Activated effector memory CD4-positive, alpha-beta T cell treated with anti-CD3 and anti-CD28 coated beads, Interleukin-2, amount 50 U/mL, for 16 hours (primary cell): ENCODE measurements at regions not wholly inside any gene's neighbourhood (a gene's known extent, or its start where the extent isn't known, plus 50 kb on each side); places are given as distances from the start of the nearest gene placed in this dataset.
"Not testable (repeated sequence)": the region's sequence is repeated elsewhere in the genome, so short reads cannot be mapped to it uniquely, and the experiment has no call there.

ENCODE experiments used
- DNase-seq: peaks from one replicate; pipeline ENCODE4 v3.0.0-alpha.2; 2020

DNA sequence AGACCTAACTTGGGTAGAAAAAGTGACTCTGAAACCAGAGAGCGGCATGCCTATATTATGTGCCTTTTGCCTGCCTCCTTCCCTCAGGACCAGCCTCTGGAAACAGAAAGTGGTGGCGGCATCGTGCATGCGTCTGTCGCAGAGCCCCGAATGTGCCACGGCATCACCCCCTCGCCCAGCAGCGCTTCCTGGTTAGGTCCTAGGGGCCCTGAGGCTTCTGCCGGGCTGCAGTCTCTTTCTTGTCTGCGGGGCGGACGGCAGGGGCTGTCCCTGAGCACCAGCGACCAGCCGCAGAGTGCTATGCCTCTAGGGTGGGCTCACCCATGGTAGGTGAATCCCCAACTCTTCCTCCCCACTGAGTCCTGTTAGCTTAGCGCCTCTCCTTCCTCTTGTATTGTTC, 68.7 kb downstream of the VSIG4 start:
- no peak for DNase-seq

GRCh38 chrX:65967159-65967558, 72.7 kb downstream of the VSIG4 start:
- DNase-seq, result not testable (repeated sequence)

DNA sequence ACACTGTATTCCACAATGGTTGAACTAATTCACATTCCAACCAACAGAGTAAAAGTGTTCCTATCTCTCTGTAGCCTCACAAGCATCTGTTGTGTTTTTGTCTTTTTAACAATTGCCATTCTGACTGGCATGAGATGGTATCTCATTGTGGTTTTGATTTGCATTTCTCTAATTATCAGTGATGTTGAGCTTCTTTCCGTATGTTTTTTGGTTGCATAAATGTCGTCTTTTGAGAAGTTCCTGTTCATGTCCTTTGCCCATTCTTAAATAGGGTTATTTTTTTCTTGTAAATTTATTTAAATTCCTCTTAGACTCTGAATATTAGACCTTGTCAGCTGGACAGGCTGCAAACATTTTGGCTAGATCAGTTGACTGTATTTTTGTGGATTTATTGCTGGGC, 78.2 kb downstream of the VSIG4 start:
- no peak for DNase-seq

DNA sequence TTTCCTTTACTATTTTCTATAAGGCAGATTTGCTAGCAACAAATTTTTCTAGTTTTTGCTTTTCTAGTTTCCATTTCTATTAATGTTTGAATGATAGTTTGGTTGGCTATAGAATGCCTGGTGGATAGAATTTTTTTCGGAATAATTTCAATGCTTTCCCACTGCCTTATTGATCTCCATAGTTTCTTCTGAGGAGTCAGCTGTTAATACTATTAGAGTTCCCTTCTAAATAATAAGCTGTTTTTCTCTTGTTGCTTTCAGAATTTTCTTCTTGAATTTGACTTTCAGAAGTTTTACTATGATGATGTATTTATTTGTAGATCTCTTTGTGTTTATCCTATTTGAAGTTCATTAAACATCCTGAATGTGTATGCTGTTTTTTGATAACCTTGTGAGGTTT, 91.8 kb downstream of the VSIG4 start:
- DNase-seq, result no peak

DNA sequence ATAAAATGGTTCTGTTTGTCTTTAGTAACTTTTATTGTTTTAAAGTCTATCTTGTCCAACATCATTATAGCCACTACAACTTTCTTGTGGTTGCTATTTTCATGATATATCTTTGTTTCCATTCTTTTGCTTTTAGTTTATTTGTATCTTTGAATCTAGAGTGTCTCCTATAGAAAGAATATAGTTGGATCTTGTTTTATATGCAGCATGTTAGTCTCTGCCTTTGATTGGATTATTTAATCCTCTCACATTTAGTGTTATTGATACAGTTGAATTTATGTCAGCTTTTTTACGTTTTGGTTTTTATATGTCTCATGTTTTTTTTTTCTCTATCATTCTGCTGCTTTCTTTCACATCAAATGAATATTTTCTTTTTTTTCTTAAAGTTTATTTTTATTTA, 98.1 kb downstream of the VSIG4 start:
- DNase-seq, result no peak

- DNase-seq, result no peak
Observed at GRCh38 chrX:65933085-65933589, 106.7 kb downstream of the VSIG4 start.

DNA sequence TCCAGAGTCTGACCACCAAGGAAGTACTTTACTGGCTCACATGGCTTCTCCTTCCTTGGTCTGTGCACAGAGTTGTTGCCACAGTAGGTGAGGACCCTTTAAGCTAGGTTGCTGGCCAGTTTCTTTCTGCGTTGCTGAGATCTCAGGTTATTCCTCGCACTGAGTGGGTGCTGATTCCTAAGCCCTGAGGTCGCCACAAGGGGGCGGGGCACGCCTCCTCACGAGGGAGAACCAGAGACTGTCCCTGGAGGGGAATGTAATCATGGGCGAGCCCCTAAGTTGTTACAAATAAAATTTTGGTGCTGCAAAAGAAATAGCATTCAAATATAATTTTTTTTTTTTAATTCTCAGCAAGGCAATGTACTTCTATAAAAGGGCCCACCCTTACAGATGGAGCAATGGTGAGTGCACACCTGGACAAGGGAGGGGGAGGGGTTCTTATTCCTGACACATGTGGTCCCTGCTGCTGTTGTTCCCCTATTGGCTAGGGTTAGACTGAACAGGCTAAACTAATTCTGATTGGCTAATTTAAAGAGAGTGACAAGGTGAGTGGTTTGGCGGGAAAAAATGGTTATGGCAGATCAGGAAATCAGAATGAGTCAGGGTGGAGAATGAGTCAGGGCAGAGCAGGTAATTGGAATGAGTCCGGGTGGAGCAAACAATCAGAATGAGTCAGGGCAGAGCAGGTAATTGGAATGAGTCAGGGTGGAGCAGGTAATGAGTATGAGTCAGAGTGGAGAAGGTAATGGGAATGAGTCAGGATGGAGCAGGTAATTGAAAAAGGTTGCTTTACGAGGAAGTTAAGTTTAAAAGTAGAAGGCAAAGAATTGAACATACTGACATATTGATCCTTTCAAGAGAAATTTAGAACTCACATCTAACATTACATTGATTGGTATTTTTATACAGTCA, 107.5 kb downstream of the VSIG4 start:
- peak; percentile 67 for DNase-seq

GRCh38 chrX:65928522-65928921, 111.4 kb downstream of the VSIG4 start:
- no peak for DNase-seq

DNA sequence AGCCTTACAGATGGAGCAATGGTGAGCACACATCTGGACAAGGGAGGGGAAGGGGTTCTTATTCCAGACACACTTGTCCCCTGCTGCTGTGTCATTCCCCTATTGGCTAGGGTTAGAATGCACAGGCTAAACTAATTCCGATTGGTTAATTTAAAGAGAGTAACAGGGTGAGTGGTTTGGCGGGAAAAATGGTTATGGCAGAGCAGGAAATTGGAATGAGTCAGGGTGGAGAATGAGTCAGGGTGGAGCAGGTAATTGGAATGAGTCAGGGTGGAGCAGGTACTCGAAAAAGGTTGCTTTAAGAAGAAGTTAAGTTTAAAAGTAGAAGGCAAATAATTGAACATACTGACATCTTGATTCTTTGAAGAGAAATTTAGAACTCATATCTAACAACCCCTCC, 112.5 kb downstream of the VSIG4 start:
- not testable (repeated sequence) for DNase-seq

DNA sequence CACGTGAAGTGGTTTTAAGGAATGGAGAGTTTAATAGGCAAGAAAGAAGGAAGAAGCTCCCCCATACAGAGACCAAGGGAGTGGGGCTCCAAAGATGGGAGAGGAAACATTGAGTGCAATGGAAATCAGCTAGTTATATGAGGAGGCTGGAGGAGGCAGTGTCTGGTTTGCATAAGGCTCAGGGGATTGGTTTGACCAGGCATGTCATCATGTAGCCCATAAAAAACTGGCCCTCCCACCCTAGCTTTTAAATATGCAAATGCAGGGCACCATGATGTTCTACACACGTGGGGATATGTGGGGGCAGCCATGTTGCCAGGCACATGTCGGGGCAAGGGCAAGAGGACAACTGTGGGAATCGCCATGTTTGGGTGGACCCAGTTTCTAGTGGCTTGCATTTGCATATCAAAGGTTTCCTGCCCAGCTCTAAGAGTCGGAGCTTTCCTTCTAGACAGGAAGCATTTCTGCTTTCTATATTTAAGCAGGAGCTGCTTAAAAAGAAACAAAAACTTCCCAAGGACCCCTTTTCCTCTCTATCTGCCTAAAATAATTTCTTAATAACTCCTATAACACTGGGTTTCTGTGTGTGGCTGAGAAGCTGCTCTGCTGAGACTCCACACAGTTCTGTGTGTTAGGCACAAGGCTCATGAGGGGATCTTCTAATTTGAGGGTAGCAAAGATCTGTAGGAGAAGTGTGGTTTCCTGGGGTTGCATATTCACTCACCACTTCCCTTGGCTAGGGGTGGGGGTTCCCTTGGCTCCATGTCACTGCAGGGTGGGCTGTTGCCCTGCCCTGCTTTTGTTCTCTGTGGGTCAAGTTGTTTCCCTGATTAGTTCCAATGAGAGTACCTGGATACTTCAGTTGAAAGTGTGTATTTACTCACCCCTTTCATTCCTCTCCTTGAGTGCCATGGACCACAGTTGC, 113.5 kb downstream of the VSIG4 start:
- DNase-seq, result peak; percentile 73

- no peak for DNase-seq
Observed at GRCh38 chrX:65925592-65925991, 114.3 kb downstream of the VSIG4 start.

GRCh38 chrX:65925005-65925404, 114.9 kb downstream of the VSIG4 start:
- no peak for DNase-seq

- no peak for DNase-seq
Observed at GRCh38 chrX:65921363-65921762, 118.5 kb downstream of the VSIG4 start.

DNA sequence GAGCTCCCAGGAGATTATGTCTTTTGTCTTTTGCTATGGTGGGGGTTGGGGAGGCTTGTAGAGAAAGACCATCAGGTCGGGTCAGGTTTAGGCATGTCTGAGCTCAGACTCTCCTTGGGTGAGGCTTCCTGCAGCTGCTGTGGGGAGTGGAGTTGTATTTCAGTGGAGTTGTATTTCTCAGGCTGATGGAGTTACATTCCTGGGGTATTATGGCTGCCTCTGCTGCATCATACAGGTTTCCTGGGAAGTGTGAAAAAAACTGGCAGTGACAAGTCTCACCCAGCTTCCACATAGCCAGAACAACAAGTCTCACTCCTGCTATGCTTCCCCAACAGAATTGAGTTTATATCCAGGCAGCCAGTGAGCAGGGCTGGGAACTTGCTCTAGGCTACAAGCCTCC, 119.3 kb downstream of the VSIG4 start:
- DNase-seq, result no peak

GRCh38 chrX:65910899-65911298, 129.0 kb downstream of the VSIG4 start:
- DNase-seq, result no peak

DNA sequence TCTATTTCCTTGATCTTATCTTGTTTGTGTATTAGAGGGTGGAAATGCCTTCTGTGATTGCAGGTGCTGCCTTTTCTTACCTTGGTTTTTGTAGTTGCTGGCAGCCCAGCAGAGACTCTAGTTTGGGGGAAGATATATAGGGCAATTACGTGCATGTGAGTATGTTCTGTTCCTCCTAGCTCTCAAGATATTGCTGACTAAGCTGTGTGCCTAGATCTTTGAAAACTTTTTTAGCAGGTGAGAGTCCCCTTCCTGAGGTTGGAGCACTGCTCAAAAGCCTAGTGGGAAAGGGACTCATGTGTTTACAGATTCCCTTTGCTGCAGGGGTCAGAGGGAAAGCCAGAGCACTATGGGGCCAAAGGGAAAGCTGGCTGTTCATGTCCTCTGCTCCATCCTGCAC, 136.1 kb downstream of the VSIG4 start:
- DNase-seq, result no peak

DNA sequence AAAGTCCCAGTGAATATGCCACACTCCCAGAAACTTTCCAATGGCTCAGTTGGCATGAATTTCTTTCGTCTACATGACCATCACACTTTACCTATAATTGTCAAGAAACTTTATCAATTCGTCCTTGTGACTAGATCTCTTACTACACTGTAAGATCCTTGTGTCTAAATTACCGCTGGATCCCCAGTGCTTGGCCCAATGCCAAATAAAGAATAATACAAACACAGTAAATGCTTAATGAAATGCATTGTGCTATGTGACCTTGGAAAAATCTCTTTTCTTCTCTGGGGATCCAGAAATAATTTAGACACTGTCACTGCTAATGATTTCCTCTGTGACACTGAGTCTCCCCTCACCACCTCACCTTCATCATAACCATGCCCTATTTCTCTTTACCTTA, 137.9 kb downstream of the VSIG4 start:
- DNase-seq, result no peak

DNA sequence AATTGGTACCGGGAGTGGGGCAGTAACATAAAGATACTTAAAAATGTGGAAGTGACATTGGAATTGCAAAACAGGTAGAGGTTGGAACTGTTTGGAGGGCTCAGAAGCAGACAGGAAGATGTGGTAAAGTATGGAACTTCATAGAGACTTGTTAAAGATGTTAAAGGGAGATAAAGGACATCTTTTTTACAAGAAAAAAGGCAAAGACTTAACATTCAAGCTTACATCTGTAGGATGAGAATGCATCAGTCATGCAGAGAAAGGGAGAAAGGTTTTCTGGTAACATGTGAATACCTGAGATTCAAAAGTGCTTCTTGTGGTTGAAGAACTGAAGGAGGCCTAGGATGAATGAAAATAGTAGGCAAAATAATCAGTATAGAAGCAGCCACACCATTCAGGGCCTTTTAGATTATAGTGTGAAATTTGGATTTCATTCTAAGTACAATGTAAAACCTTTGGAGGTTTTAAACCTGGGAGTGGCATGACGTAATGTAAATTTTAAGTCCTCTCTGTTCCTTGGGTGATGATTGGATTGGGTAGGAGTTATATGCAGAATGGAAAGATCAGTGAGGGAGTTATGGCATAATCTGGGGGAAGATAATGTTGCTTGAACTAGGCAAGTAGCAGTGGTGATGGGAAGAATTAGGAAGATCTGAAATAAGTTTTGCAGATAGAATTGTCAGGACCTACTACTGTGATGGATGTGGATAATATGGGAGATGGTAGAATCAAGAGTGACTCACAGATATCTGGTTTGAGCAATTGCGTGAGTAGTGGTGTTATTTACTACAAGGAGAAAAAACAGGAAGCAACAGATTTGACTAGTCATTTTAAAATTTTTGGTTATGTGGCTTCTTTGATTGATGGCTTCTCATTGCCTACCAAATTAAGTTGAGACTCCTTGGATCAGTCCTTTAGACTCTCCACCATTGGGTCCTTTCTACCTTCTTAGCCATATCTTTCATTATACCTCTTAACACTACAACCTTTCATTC, 138.7 kb downstream of the VSIG4 start:
- DNase-seq, result no peak

DNA sequence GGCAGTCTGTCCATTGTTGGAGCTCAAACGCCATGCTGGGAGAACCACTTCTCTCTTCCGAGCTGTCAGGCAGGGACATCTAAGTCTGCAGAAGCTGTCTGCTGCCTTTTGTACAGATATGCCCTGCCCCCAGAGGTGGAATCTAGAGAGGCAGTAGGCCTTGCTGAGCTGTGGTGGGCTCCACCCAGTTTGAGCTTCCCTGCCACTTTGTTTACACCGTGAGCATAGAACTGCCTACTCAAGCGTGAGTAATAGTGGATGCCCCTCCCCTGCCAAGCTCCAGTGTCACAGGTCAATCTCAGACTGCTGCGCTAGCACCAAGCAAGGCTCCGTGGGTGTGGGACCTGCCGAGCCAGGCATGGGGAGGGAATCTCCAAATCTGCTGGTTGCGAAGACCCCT, 145.7 kb downstream of the VSIG4 start:
- DNase-seq, result peak; percentile 63

- DNase-seq, result not testable (repeated sequence)
Observed at GRCh38 chrX:65891817-65892216, 148.1 kb downstream of the VSIG4 start.

DNA sequence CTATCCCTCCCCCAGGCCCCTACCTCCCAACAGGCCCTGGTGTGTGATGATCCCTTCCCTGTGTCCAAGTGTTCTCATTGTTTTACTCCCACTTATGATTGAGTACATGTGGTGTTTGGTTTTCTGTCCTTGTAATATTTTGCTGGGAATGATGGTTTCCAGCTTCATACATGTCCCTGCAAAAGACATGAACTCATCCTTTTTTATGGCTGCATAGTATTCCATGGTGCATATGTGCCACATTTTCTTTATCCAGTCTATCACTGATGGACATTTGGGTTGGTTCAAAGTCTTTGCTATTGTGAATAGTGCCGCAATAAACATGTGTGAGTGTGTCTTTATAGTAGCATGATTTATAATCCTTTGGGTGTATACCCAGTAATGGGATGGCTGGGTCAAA, 151.7 kb downstream of the VSIG4 start:
- DNase-seq, result not testable (repeated sequence)

- DNase-seq, result no peak
Observed at GRCh38 chrX:65883556-65883955, 156.3 kb downstream of the VSIG4 start.
